Nephron progenitor cell (in vitro differentiated cells): ENCODE measurements at regions not wholly inside any gene's neighbourhood (a gene's known extent, or its start where the extent isn't known, plus 50 kb on each side); places are given as distances from the start of the nearest gene placed in this dataset.

Experiments
- DNase-seq: peaks from one replicate; pipeline ENCODE4 v3.0.0; 2021
- H3K27ac Mint-ChIP-seq: 2 replicates; pipeline ENCODE4 v1.8.0; 2021; ENCODE audit warnings: mild to moderate bottlenecking, moderate library complexity, mixed read lengths
- H3K27me3 Mint-ChIP-seq: 2 replicates; pipeline ENCODE4 v1.8.0; 2021; ENCODE audit warnings: mild to moderate bottlenecking, low read depth, mixed read lengths; ENCODE audit not compliant: poor library complexity
- H3K36me3 Mint-ChIP-seq: 2 replicates; pipeline ENCODE4 v1.8.0; 2021; ENCODE audit warnings: low read depth, mixed read lengths
- H3K4me1 Mint-ChIP-seq: 2 replicates; pipeline ENCODE4 v1.8.0; 2021; ENCODE audit warnings: mixed read lengths
- H3K4me3 Mint-ChIP-seq: 2 replicates; pipeline ENCODE4 v1.8.0; 2021; ENCODE audit warnings: mild to moderate bottlenecking, moderate library complexity, mixed read lengths
- H3K9me3 Mint-ChIP-seq: 2 replicates; pipeline ENCODE4 v1.8.0; 2021; ENCODE audit warnings: mild to moderate bottlenecking, moderate library complexity, mixed read lengths
- TF ChIP-seq, protein P1 (sequence below): fragments of 200-600 bp; sonication (generic); IDR thresholded peaks from 2 replicates; pipeline ENCODE4 v1.5.0; 2021; ENCODE audit warnings: antibody characterized with exemption

DNA sequence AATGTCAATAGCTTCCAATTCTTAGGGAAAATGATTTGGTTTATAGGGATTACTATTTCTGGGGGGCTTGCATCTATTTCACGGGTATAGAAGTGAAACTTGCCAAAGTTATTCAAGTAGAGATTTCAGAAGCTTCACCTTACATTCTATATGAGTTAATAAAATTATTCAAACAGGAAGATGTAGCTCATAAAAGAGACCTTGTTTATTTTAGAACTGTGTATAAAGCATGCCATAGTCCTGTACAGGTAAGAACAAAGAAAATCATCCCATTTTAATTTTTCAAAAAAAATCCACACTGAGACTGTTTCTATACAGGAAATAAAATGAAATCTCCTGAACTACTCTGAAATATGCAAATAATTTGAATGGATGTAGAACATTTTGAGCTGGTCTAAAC, 834.7 kb downstream of the TRHDE start:
- no peaks in the 10 kb centered on the region for H3K36me3 Mint-ChIP-seq
- no peak overlapping the region for H3K4me3 Mint-ChIP-seq
- H3K9me3 Mint-ChIP-seq = no peaks in the 10 kb centered on the region
- TF ChIP-seq, protein P1, sequence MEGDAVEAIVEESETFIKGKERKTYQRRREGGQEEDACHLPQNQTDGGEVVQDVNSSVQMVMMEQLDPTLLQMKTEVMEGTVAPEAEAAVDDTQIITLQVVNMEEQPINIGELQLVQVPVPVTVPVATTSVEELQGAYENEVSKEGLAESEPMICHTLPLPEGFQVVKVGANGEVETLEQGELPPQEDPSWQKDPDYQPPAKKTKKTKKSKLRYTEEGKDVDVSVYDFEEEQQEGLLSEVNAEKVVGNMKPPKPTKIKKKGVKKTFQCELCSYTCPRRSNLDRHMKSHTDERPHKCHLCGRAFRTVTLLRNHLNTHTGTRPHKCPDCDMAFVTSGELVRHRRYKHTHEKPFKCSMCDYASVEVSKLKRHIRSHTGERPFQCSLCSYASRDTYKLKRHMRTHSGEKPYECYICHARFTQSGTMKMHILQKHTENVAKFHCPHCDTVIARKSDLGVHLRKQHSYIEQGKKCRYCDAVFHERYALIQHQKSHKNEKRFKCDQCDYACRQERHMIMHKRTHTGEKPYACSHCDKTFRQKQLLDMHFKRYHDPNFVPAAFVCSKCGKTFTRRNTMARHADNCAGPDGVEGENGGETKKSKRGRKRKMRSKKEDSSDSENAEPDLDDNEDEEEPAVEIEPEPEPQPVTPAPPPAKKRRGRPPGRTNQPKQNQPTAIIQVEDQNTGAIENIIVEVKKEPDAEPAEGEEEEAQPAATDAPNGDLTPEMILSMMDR = no peak
- no peaks in the 10 kb centered on the region for H3K27me3 Mint-ChIP-seq
- H3K27ac Mint-ChIP-seq = no peak overlapping the region
- H3K4me1 Mint-ChIP-seq = no peaks in the 10 kb centered on the region
- no peak for DNase-seq

DNA sequence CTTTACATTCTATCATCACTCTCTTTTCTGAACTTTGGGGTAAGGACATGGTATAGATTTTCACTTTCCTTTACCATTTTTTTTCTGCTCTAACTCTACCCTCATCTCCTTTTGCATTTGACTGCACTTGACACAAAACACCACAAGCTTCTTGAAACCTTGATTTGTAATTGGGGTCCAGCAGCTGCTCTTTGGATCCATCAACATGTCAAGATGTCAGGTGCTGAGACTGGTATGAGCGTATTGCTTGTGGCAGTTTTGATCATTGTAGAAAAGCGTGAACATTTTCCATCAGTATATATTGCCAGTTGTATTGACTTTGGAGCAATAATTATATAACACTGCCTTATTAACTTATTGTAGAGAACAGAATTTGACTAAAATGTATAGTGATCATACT, 838.6 kb downstream of the TRHDE start:
- no peak for DNase-seq
- Mint-ChIP-seq H3K27me3 (no peaks in the 10 kb centered on the region), H3K4me1 (no peaks in the 10 kb centered on the region), H3K36me3 (no peaks in the 10 kb centered on the region), H3K27ac (no peak overlapping the region), H3K9me3 (no peaks in the 10 kb centered on the region), H3K4me3 (no peak overlapping the region)
- TF ChIP-seq, protein P1 = no peak

DNA sequence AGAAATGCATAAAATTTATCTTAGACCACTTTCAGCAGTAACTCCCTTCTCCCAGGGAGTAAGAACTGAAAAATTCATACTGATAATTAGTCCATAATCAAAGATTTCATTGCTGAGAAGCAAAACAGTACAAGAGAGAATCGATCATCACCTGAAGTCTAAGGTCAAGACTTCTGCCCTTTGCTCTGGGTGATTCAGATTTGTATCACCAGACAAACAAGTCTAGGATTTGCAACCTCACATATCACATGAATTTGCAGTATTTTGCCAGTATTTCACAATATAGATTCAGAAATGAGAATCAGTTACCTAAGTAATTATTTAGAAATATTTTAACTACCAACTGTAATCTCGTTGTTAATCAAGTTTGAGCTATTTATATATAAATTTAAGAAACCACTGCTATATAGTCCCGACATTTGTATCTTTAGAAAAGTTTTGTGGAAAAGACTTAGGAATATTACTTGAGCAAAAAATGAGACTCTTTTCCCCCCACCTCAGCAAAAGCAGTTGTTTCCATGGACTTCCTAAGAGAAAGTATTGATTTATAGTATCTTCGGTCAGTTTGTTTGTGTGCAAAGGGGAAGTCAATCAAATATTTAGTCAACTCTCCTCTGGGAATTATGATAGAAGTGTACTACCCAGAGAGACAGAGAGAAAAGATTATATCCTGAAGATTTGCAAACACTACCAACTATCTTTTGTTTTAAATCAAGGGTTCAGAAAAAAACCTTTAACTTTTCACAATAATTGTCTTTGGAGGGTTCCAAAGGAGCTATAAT, 840.1 kb downstream of the TRHDE start:
- H3K4me3 Mint-ChIP-seq = no peak overlapping the region
- no peak overlapping the region for H3K27ac Mint-ChIP-seq

DNA sequence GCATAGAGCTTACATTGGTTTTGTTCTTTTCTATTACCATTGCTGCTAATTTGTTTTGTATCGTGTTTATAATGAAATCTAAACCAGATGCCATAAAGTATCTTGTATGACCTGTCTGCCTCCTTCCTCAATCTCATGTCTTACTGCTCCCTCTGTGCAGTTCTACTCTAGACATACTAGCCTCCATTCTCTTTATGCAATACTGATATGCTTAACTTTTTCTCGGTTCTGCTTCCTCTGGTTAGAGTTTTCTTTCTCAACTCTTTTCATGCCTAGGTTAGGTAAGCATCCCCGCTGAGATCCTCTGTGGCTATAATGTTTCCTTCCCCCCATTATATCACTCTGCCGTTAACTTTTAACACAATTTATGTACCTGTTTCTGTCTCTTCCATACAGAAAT, 852.3 kb downstream of the TRHDE start:
- H3K27ac Mint-ChIP-seq = no peak overlapping the region
- no peaks in the 10 kb centered on the region for H3K36me3 Mint-ChIP-seq
- H3K9me3 Mint-ChIP-seq = no peaks in the 10 kb centered on the region
- no peaks in the 10 kb centered on the region for H3K4me1 Mint-ChIP-seq
- TF ChIP-seq, protein P1 = no peak
- no peak for DNase-seq
- no peak overlapping the region for H3K4me3 Mint-ChIP-seq
- H3K27me3 Mint-ChIP-seq = no peaks in the 10 kb centered on the region

More for the DNA sequence above, 840.1 kb downstream of the TRHDE start:
- H3K4me1 Mint-ChIP-seq = no peaks in the 10 kb centered on the region
- H3K9me3 Mint-ChIP-seq = no peaks in the 10 kb centered on the region
- H3K27me3 Mint-ChIP-seq = no peaks in the 10 kb centered on the region
- H3K36me3 Mint-ChIP-seq = no peaks in the 10 kb centered on the region
- TF ChIP-seq, protein P1 = no peak
- no peak for DNase-seq

DNA sequence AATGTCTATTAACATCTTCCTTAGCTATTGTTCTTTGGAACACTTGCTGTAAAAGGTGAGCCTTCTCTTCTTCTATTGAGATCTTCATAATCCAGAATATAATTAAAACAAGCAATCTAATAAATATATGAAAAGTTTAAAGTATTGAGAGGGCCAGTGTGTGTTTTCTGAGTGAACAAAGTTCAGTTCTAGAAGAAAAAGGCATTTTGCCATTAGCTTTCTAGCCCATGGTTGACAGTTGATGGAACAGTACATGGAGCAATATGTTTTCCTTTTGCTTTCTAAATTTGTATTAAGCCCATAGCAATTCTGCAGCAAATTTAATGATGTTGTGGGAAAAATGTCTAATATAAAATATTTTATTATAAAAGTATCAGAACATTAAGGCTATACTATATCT, 853.0 kb downstream of the TRHDE start:
- H3K9me3 Mint-ChIP-seq = no peaks in the 10 kb centered on the region

More for the DNA sequence above, 853.0 kb downstream of the TRHDE start:
- H3K27me3 Mint-ChIP-seq = no peaks in the 10 kb centered on the region
- H3K36me3 Mint-ChIP-seq = no peaks in the 10 kb centered on the region
- H3K4me1 Mint-ChIP-seq = no peaks in the 10 kb centered on the region
- TF ChIP-seq, protein P1 = no peak
- DNase-seq = no peak
- H3K4me3 Mint-ChIP-seq = no peak overlapping the region
- no peak overlapping the region for H3K27ac Mint-ChIP-seq
